Ecto neural progenitor cell (in vitro differentiated cells): ENCODE measurements at regions not wholly inside any gene's neighbourhood (a gene's known extent, or its start where the extent isn't known, plus 50 kb on each side); places are given as distances from the start of the nearest gene placed in this dataset.
"Not testable (repeated sequence)": the region's sequence is repeated elsewhere in the genome, so short reads cannot be mapped to it uniquely, and the experiment has no call there.

Experiments used
- DNase-seq: peaks from one replicate; pipeline ENCODE4 v3.0.0-alpha.2; 2018; ENCODE audit warnings: low spot score

DNA sequence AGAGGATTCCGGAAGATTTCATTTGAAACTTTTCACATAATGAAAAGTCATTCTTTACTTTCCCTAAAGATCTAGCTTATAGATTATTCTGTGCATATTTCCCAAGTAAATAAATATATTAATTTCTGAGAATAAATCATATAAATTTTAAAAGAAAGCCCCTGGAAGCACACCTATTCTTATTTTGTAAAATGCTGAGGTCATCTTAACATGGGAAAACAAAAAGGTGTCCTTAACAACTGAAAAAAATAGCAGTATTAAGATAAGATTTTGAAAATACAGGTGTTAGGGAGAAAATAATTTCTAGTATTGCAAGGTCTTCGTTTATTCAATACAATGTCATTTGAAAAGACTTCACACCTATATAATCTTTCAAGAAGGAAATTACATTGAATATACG lies 567.5 kb upstream of the CHAC2 start:
- DNase-seq, result no peak

DNA sequence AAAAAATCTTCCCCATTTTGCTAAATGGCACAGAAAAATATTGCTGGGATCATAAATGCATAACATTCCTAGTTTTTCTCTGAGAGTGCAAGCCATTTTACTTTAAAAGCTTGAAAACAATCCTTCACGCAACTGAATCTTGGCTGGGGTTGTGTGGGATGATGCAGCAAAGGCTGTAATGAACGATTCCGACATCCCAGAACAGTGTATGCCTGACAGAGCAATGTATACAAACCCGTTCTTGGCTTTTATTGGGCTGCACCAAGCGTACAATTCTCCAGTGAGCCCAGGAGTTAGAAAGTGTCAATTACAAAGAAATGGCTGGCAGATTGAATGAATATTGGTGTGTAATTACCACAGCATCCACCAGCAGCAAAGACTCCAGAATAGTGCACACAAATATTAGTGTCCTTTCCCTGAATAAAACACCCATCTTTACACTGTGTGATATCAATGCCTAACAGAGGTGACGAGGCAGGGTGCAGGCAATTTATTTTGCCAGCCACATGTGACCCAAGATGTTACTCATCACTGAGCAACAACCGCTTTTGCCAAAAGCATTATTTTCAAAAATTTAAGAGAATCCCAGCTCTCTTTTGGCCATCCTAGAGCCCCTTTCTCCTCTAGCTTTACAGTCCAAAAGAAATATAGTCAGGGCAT lies 578.6 kb upstream of the CHAC2 start:
- DNase-seq, result no peak

DNA sequence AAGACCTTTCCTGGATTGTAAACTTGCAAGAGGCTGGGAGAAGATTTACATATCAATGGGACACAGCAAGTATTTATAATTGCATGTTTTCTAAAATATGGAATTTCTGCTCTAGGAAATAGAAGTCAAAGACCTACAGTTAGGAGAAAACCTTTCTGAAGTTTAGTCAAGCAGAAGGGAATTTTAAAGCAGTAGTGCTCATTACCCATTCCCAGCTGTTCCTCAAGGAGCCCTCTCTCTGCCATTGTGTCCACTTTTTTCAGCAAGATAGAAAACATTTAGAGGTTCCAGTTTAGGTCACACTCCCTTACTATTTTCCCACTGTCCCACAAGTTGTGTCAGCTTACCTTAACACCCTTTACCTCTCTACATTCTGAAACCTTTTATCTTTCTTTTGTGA lies 584.0 kb upstream of the CHAC2 start:
- DNase-seq, result no peak

DNA sequence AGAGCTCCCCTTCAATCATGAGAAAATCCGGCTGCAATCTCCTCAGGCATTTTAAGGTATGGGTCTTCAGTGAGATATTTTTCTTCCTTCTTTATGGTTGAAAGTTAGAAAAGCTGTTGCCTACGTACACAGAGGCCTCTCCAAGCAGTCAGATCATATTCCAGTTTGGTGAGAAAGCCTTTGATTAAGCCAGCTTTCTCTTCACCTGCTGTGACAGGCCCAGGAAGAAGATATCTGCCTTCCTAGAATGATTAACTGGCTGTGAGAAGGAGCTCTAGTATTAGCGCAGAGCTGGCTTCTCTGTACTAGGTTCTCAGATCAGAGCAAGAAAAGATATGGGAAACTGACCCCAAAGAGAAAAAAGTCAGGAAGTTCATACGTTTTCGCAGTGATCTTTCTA lies 585.0 kb upstream of the CHAC2 start:
- DNase-seq, result no peak

DNA sequence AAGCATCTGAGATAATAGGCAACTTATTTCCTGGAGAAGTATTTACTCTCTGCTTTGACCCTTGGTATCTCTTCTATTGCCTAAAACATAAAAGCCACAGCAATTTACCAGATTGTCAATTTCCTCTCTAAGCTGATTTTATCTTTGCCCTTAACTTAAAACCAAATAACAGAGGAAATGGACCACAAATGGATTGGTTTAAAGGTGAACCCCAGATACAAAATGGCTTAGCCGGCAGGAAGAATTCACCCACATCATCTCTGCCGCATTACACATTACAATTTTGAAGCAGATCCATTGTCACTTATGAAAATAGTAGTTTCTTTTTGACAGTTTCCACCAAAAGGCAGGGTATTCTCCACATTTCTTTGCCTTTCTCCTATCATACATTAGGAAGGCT lies 585.8 kb upstream of the CHAC2 start:
- no peak for DNase-seq

DNA sequence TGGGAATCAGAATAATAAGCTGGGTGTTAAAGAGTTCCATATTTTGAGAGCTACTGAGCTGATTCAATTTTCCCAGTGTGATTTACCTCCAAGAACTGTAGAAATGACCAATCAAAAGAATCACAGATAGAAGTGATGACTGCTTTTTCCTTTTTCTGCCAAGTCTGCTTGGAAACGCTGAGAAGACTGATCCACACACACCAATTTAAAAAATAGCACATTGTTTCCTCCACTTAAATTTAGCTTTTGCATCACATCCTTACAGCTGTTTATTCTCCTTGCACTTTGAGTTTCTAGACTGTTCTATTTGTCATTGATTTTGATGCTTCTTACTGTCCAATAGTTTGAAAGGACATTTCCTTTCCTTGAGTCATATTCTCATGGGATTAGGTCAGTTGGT lies 590.3 kb upstream of the CHAC2 start:
- DNase-seq, result no peak

DNA sequence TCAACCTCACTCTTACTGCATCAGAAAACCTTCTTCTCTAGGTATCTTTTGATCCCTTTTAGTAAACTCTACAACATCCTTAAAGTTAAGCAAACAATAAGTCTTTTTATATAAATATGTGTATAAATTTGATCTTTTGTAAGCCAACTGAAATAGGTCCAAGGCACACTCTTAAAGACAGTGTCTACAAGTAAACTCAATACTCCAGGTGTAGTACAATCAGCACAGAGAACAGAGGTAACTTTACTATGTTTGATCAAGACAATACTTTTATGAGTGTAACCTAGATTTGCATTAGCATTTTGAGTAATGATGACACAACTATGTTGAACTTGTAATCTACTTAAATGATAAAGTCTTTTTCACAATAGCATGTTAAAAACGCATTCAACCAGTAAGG lies 593.1 kb upstream of the CHAC2 start:
- no peak for DNase-seq

DNA sequence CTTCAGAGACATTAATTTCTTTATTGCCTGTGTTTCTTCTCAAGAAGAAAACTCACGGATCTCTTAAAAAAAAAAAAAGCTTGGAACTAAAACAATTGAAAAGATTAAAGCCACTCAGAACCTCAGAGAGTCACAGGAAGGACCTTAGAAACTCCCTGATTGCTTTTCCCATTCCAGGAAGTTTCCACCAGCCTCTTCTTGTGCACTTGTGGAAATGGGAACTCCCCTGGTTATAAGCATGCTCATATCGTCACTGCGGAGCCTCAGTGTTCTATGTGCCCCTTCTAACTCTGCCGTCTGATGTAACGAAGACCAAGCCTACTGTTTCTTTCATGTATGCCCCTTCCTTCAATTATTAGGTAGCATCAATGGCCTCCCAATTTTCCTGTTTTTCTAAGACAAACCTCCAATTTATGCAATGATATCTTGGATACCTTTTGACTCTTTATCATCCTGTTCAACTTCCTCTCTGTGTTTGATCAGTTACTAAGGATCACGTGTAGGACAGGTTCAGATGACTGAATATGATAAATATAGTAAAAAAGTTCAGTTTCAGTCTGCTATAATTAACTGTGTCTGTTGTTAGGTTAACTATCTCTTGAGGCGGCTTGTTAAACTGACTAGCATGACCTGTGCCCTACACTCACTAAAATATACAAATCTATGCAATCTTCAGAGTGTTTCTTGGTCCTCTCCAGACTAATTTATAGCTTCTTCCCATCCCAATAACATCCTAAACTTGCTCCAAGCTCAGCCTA lies 593.7 kb upstream of the CHAC2 start:
- DNase-seq, result no peak

DNA sequence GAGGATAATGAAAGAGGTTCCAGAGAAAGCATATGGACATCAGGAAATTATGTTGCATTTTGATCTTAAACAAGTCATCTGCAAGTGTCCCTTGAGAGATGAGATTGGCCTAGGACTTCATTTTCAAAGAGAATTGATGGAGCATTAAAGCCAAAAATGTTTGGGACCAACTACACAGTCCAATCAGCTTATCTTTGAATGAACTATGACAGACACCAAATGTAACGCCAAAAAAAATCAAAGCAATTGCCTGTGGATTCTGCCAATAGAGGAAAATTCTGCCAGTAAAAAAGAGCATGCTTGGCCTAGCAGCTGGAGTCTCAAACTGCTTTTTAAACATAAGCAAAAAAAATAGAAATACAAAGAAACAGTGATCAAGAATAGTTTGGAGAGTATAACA lies 594.5 kb upstream of the CHAC2 start:
- DNase-seq, result no peak

DNA sequence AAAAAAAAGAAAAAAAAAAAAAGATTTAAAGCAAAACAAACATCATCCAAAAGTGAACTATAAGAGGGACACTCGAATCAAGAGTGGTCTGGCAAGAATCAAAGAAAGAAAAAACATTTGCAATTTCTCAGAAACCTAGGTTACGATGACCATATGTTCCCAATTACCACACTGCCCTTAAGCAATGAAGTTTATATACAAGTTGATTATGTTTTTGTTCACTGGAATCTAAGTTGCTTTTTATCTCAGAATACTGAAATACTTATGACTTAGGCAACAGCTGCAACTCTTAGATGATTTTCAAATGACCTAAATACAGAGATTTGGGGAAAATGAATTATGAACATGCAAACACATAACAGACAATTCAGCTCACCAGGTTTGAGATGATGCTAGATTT lies 597.1 kb upstream of the CHAC2 start:
- no peak for DNase-seq

DNA sequence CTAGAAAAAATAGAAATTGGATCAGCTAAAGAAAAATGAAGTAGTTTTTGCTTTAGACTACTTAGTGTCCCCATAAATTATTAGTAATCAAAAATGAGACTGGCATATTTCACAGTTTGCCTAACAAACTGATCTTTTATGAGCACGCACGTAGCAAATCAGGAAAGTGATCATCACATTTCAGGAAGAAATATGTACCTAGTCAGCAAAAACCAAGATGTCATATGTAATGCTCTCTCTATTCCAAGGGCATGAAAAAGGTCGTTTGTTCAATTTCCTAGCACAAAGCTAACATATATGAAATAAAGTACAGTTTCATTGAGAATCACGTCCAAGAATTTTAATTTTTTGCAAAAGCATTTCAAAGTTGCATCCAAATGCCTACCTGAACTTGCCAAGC lies 600.4 kb upstream of the CHAC2 start:
- DNase-seq, result no peak

DNA sequence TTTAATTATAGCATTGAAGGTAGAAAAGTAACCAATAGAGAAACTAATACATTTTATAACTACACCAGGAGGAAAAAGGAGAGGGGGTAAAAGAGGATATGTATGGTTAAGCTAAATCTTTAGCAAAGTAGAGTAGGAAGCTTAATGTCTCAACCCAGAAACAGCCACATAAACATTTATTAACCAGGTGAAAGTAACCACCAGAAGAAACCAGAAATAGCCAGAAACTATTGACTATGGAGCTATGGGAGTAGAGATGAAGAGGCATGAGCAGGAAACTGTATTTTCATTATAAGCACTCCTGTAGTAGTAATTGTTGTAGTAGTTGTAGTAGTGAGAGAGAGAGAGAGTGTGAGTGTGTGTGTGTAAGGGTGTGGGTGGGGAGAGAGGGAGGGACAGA lies 617.5 kb upstream of the CHAC2 start:
- DNase-seq, result no peak

DNA sequence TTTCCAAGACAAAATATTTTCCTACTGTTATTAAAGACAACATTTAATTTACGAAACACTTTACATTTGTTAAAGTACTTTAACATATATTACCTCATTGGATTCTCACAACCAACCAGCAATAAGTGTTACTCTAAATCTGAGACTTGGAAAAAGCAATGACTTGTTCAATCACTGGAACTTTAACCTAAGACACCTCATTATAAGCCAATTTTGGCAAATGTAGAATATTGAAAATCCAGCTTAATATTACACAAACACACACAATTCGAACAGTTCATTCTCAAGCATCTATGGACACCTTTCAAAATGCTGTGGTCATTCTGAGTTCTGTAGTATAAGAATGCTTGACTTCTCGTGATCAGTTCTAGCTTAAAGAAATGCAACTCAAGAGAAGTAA lies 619.4 kb upstream of the CHAC2 start:
- DNase-seq, result no peak

DNA sequence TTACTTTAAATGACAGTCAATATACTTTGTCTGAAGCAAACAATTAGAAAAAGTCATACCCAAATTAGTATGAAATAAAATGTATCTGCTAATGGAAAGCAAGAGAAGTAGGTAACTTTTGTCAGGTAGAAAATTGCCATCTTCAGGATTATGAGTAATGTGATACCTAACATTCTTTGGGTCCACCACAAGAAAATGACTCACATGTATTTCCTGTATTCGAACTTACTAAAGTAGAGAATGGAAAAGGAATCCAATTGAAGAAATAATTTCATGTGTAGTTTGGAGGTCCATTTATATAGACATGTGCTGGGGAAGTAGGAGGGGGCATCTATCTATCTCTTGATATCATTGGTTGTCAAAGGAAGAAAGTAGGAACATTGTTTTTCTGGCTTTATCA lies 636.2 kb upstream of the CHAC2 start:
- no peak for DNase-seq

DNA sequence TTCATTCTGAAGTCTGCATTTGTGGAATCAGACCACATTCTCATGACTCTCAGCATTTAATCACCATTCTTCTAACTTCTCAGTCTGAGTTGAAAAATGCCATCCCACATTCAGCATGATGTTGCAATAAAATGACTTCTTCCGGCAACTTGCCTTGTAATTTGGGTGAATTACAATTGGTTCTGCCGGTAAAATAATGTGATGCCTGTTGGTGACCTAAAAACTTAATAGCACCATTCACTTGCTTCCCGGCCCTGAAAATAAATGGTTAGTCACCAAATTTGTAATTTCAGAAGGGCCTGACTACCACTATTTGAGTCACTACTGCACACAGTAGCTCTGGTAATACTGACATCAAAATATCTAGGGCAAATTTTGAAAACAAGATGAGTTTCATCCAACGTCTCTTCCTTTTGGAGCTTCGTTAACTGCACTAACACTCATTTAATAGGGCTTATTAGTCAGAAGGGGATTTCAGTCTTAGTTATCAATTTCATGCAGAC lies 637.1 kb upstream of the CHAC2 start:
- no peak for DNase-seq

DNA sequence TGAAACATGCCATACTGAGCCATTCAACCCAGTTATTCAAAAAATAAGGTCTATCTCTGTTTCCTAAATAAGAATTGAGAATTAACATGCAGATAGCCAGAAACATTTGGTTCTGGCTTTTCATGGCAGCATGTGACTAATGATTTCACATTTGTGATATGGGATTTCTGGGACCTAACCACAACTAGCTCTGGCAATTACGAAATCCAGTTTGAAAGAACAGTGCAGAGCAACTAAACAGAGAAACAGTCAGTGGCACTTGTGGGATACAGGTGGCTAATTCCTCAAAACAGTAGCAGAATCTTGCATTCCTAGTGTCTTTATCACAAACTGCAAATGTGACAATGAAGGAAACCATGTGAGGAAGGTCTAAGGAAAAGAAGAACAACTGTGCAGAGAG lies 637.8 kb upstream of the CHAC2 start:
- DNase-seq, result no peak

DNA sequence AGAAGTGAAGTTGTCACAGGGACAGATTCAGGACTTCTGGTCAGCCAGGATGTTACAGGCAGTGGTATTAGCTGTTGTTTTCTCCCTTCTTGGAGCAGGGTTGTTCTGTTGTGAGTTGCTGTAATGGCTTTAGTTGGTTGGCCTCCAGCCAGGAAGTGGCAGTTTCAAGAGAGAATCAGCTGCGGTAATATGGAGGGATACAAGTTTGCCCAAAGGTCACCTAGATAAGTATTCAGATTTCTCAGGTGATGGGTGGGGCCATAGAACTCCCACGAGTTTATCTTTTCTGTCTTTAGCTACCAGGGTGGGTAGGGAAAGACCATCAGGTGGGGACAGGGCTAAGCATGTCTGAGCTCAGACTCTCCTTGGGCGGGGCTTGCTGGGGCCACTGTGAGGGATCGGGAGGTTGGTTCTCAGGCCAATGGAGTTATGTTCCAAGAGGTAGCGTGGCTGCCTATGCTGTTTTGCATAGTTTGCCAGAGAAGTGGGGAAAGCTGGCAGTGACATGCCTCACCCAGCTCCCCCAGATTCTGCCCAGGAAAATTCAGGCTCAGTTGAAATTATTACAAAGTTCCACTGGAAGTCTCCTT lies 640.4 kb upstream of the CHAC2 start:
- DNase-seq, result no peak

DNA sequence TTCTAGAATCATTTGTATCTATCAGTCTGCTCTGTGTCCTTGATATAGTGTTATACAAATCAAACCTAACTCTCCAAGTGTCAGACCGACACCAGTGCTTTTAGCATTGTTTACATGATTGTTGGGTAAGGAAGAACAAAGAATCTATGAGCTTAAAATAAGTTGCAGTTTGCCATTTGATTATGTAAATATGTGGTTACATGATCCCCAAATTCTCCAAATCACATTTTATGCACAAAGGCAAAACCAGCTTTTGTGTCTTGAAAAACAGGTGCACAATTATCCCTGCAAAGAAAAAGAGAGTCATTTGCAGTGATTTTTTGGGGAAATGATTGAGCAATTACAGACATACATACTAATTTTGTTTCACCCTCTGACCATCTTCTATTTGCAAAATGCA lies 652.6 kb upstream of the CHAC2 start:
- no peak for DNase-seq

DNA sequence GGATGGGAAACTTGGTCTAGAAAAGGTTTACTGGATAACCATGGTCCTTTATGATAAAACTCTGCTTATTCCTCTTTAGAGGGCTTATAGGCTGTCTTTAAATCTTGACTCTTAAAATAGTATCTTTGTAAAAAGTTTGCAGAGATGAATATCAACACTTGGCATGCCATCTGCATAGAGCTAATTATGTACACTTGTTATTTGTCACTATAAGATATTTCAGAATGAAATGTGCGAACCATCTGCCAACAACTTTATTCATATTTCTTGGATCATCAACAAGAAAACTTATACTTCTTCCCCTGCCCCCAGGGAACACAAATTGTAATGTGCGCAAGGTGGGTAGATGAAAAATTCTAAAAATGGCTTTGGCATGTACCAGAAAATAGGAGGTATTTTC lies 653.0 kb upstream of the CHAC2 start:
- no peak for DNase-seq

DNA sequence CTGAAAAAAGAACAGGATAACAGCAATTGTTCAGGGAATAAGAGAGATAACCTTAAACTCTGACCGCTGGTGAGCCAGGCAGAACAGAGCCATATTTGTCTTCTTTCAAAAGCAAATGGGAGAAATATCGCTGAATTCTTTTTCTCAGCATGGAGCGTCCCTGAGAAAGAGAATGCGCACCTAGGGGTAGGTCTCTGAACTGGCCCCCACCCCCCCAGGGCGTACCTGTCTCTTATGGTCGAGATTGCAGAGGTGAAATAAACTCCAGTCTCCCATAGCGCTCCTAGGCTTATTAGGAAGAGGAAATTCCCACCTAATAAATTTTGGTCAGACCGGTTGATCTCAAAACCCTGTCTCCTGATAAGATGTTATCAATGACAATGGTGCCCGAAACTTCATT lies 655.2 kb upstream of the CHAC2 start:
- not testable (repeated sequence) for DNase-seq

DNA sequence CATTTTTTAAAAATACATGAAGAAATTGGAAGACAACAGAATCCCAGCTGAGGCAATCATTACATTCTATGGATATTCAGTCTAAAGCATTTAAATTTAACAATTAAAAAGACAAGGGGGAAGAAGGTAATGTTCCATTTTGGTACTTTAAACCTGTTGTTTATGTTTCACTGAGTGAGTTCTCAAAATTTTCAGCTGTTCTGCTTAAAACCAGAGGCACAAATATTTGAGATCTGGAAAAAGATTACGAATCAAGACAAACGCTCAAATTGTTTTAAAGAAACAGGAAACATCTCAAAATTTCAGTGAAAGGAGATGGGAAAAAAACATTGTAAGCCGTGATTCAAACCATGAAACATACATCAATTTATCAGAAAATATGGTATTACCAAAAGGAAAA lies 656.2 kb upstream of the CHAC2 start:
- no peak for DNase-seq

DNA sequence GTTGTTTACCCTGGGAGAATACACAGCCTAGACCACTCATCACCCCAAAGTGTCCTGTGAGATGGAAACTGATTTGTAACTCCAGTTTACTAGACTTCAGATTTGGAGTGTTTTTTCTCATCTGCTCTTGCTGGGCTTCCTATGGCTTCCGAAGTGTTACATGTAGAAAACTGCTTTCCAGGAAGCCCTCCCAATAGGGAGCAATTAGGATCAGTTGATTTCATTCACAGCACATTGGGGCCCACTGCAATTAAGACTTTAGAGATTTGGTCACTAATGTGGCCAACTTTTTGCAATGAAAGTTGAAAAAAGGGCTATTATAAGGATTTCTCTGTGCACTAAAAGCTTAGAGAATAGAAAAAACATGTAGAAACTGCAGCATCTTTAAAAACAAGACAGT lies 656.6 kb upstream of the CHAC2 start:
- DNase-seq, result no peak

DNA sequence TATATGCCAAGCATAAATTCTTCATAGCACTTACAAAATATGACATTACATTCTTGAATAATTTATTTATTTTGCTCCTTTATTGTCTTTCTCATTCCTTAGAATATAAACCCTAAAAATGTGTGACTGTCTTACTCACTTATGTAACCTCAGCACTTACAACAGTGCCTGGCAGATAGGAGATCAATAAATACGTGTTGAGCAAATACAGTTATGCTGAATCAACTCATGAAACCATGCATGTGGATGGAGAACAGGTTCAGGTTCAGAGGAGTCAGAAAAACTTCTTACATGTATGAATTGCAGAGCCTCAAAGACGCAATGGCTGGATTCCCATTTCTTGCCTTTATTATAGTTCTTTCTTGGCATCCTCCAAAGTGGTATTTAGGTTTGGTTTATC lies 659.4 kb upstream of the CHAC2 start:
- no peak for DNase-seq

DNA sequence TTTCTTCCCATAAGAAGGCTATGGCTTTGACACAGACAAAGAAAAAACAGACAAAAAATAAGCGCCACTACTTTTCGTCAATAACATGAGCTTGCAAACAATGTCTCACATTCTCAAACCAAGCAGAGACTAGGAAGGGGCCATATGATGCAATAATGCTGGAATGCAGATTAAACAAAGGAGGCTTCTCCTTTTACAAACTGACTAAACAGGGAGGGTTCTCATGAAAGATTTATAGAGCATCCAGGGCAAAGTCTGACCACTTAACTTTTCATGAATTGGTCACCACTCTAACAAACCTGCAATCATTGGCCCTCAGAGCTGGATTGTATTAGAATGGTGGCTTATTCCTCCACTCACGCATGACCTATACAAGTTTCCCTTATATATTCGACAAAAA lies 663.3 kb upstream of the CHAC2 start:
- no peak for DNase-seq
